Neural crest cell (in vitro differentiated cells): ENCODE measurements at regions not wholly inside any gene's neighbourhood (a gene's known extent, or its start where the extent isn't known, plus 50 kb on each side); places are given as distances from the start of the nearest gene placed in this dataset.

Experiments
- DNase-seq: peaks from one replicate; pipeline ENCODE4 v3.0.0; 2021; ENCODE audit warnings: low read depth, mixed read lengths, low spot score
- H3K27ac Mint-ChIP-seq: one replicate; pipeline ENCODE4 v1.8.0; 2021; ENCODE audit warnings: mild to moderate bottlenecking, mixed read lengths; ENCODE audit not compliant: unreplicated experiment
- H3K27me3 Mint-ChIP-seq: 2 replicates; pipeline ENCODE4 v1.8.0; 2021; ENCODE audit warnings: low read depth, mild to moderate bottlenecking, mixed read lengths
- H3K36me3 Mint-ChIP-seq: 2 replicates; pipeline ENCODE4 v1.8.0; 2021; ENCODE audit warnings: low read depth, mild to moderate bottlenecking, mixed read lengths
- H3K4me1 Mint-ChIP-seq: 2 replicates; pipeline ENCODE4 v1.8.0; 2021; ENCODE audit warnings: mixed read lengths
- H3K4me3 Mint-ChIP-seq: one replicate; pipeline ENCODE4 v1.8.0; 2021; ENCODE audit warnings: mild to moderate bottlenecking, mixed read lengths
- H3K9me3 Mint-ChIP-seq: 2 replicates; pipeline ENCODE4 v1.8.0; 2021; ENCODE audit warnings: mixed read lengths
- TF ChIP-seq, protein P1 (sequence below): fragments of 200-600 bp; sonication (generic); conservative IDR thresholded peaks from 2 replicates; pipeline ENCODE4 v1.5.0; 2021; ENCODE audit warnings: antibody characterized with exemption, mild to moderate bottlenecking

DNA sequence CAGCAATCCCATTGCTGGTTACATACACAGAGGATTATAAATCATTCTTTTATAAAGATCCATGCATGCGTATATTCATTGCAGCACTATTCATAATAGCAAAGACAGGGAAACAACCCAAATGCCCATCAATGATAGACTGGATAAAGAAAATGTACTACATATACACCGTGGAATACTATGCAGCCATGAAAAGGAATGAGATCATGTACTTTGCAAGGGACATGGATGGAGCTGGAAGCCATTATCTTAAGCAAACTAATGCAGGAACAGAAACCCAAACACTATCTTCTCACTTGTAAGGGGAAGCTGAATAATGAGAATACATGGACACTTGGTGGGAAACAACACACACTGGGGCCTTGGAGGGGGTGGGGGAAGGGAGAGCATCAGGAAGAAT lies 529.7 kb downstream of the TBC1D32 start:
- H3K4me1 Mint-ChIP-seq, result no peaks in the 10 kb centered on the region
- H3K9me3 Mint-ChIP-seq, result peaks cover 12% of the 10 kb centered on the region
- no peak overlapping the region for H3K4me3 Mint-ChIP-seq
- H3K36me3 Mint-ChIP-seq, result no peaks in the 10 kb centered on the region
- no peak overlapping the region for H3K27ac Mint-ChIP-seq
- DNase-seq, result no peak
- TF ChIP-seq, protein P1, sequence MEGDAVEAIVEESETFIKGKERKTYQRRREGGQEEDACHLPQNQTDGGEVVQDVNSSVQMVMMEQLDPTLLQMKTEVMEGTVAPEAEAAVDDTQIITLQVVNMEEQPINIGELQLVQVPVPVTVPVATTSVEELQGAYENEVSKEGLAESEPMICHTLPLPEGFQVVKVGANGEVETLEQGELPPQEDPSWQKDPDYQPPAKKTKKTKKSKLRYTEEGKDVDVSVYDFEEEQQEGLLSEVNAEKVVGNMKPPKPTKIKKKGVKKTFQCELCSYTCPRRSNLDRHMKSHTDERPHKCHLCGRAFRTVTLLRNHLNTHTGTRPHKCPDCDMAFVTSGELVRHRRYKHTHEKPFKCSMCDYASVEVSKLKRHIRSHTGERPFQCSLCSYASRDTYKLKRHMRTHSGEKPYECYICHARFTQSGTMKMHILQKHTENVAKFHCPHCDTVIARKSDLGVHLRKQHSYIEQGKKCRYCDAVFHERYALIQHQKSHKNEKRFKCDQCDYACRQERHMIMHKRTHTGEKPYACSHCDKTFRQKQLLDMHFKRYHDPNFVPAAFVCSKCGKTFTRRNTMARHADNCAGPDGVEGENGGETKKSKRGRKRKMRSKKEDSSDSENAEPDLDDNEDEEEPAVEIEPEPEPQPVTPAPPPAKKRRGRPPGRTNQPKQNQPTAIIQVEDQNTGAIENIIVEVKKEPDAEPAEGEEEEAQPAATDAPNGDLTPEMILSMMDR, result no peak
- no peaks in the 10 kb centered on the region for H3K27me3 Mint-ChIP-seq

DNA sequence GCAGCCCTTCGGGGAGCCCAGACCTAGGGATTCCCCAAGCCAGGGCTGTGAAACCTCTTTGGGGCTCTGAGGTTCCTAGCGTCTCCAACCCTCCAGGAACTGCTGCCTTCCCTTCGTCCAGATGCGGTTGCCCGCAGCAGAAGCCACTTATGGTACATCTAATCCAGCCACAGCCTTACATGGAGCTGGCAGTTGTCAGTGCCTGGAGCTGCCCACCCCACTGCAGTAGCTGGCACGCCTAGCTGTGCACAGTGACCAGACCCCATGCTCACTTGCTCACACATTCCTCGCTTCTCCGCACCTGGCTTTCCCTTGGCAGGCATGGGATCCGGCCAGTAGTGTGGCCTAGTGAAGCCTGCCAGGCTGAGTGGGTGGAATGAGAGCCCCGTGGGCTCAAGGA lies 547.6 kb downstream of the TBC1D32 start:
- DNase-seq, result no peak
- Mint-ChIP-seq H3K4me1 (no peaks in the 10 kb centered on the region), H3K4me3 (no peak overlapping the region), H3K36me3 (no peaks in the 10 kb centered on the region), H3K27me3 (peaks cover 6% of the 10 kb centered on the region), H3K27ac (no peak overlapping the region), H3K9me3 (no peaks in the 10 kb centered on the region)
- TF ChIP-seq, protein P1, result no peak

DNA sequence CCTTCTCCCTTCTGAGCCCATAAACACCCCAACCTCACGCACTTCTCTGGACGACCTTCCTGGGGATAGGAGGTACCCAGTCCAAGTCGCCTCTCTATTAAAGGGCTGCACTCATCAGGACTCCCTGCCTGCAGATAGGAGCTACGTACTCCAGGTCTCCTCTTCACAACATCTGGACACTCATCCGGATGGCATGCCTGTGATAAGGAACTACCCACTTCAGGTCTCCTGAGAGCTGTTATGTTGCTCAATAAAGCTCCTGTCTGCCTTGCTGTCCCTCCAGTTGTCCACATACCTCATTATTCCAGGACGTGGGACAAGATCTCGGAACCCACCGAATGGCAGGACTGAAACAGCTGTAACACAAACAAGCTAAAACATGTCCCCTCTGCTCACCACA lies 548.0 kb downstream of the TBC1D32 start:
- TF ChIP-seq, protein P1, result no peak
- no peak for DNase-seq
- H3K36me3 Mint-ChIP-seq, result no peaks in the 10 kb centered on the region
- no peaks in the 10 kb centered on the region for H3K4me1 Mint-ChIP-seq
- H3K4me3 Mint-ChIP-seq, result no peak overlapping the region
- H3K27ac Mint-ChIP-seq, result no peak overlapping the region
- peaks cover 6% of the 10 kb centered on the region for H3K27me3 Mint-ChIP-seq
- no peaks in the 10 kb centered on the region for H3K9me3 Mint-ChIP-seq

DNA sequence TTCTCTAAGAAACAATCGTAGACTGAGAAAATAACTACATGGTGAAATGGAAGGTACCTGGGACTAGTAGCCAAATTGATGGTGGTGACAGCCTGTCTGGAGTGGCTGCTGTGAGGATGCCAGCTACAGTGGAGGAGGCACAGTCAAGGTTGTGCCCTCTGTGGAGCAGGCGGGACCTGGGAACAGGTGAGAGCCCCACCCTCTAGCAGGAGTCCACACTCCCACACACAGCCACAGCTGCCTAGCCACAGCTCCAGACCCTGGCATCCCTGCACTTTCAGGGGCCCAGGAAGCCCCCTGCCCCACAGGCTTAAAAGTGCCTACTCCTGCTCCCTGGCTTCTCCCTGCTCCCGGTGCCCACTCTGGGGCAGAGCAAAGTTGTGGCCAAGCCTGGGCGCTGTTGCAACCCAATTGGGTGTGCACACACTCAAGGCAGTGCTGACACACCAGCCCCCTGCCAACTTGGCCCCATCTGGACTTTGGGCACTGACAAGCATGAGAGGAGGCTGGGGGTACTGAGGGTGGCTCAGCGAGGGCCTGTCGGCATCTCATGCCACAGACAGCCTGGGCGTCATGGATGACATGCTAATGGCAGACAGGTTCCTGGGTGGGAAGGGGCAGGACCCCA lies 548.7 kb downstream of the TBC1D32 start:
- no peaks in the 10 kb centered on the region for H3K9me3 Mint-ChIP-seq
- TF ChIP-seq, protein P1, result no peak
- H3K4me1 Mint-ChIP-seq, result no peaks in the 10 kb centered on the region
- no peak overlapping the region for H3K4me3 Mint-ChIP-seq
- DNase-seq, result no peak
- peaks cover 6% of the 10 kb centered on the region for H3K27me3 Mint-ChIP-seq
- H3K27ac Mint-ChIP-seq, result no peak overlapping the region
- H3K36me3 Mint-ChIP-seq, result no peaks in the 10 kb centered on the region

DNA sequence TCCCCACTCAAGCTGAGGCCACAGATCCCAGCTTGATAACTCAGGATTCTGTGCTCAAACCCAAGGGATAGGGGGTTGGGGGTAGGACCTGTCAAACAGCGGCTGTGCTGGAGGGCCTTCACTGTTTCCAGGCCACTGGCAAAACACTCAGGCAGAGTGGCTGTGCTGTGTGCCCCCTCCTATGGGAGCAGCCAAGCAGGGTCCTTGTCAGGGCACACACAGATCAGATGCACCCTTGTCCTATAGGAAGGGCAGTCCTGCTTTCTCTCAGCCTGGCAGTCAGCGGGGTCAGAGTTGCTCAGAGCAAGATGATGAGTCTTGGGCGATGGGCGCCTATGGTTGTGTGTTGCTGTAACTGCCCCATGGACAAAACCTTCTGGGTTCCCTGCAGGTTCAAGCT lies 554.8 kb downstream of the TBC1D32 start:
- Mint-ChIP-seq H3K9me3 (peaks cover 8% of the 10 kb centered on the region), H3K4me1 (no peaks in the 10 kb centered on the region), H3K36me3 (no peaks in the 10 kb centered on the region), H3K4me3 (no peak overlapping the region), H3K27ac (no peak overlapping the region), H3K27me3 (no peaks in the 10 kb centered on the region)
- TF ChIP-seq, protein P1, result no peak
- DNase-seq, result no peak

DNA sequence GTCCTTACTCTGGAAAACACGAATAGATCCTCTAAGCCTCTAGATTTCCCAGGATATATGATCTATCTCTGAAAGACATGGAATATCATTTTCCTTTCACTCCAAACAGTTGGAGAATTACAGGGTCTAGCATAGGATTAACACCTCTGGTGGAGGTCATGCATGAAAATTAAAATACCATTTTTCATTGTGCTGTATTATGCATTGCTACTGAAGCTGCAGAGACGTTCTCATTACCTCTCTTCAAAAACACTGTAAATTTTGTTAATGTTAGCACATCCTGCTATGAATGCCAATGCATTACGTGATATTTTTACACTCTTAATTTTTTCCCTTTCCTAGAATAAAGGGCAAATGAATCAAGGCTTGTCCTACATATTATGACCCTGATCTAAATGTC lies 558.6 kb downstream of the TBC1D32 start:
- TF ChIP-seq, protein P1, result no peak

More for the DNA sequence above, 558.6 kb downstream of the TBC1D32 start:
- no peaks in the 10 kb centered on the region for H3K36me3 Mint-ChIP-seq
- no peak overlapping the region for H3K27ac Mint-ChIP-seq
- no peak overlapping the region for H3K4me3 Mint-ChIP-seq
- no peaks in the 10 kb centered on the region for H3K4me1 Mint-ChIP-seq
- no peaks in the 10 kb centered on the region for H3K27me3 Mint-ChIP-seq
- no peak for DNase-seq
- peaks cover 8% of the 10 kb centered on the region for H3K9me3 Mint-ChIP-seq
